Skin epidermis (tissue), 12 donors: ENCODE measurements at regions not wholly inside any gene's neighbourhood (a gene's known extent, or its start where the extent isn't known, plus 50 kb on each side); places are given as distances from the start of the nearest gene placed in this dataset.
"Not testable (repeated sequence)": the region's sequence is repeated elsewhere in the genome, so short reads cannot be mapped to it uniquely, and the experiment has no call there.

Source experiments
- H3K27ac ChIP-seq, 21 experiments: fragments of 200-600 bp; sonication (generic) in 11 of 21; one replicate each; pipeline ENCODE4 v1.5.0; 2020; ENCODE audit warnings: mild to moderate bottlenecking in 3 of 21, inconsistent platforms in 2 of 21, moderate library complexity in 2 of 21
- H3K4me3 ChIP-seq, 7 experiments: fragments of 200-600 bp; sonication (generic) in 2 of 7; one replicate each; pipeline ENCODE4 v1.5.0; 2020; ENCODE audit warnings: inconsistent platforms in 2 of 7, mild to moderate bottlenecking in 2 of 7, moderate library complexity in 1 of 7

DNA sequence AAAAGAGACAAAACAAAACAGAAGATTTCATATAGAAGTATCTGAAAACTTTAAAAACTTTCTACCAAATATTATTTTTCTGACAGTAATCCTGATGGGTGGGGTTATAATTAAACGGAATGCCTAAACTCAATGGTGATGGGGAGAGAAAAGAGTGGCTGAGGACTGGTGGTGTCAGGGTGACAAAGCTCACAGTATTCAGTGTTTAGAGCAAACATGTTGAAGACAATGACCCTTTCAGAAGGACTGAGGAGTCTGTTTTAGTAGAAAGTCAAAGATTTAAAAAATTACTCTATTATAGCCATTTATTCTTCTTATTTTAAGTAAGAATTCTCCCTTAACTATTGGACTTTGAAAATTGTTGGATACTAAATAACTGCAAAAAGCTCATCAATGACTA lies 1144.0 kb downstream of the TAF11L14 start:
- H3K4me3 ChIP-seq, result no peak overlapping the region
- H3K27ac ChIP-seq, result no peak overlapping the region

DNA sequence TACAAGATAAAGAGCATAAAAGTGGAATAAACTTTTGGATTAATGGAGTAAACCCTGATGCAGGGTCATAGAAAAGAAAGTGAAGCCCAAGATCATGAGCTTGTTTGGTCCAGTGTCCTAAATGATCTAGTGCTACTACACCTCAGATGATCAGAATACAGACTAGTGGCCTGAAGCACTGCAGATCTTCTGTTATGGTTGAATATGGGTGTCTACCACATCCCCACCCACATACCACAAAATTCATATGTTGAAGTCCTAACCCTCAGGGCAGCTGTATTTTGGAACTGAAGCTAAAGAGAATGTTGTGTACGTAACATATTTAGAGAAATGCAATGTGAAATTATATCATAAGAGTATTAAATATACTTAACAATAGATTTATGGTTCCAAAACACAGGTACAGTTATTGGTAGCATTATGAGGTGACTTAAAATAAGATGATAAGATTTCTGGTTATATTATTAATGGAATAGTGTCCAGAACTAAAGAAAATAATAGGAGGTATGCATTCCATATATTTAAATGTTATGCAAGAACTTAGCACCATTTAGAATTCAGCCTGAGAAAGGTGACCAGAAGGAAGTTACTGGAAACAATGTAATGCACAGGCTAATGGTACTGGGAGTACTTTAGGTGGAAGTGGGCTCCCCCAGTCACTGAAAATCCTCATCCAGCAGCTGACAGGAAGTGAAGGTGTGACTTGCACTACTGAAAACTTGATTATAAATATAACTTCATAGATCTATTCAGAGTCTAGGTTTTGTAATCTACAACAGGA lies 1155.1 kb downstream of the TAF11L14 start:
- Histone ChIP-seq H3K4me3 (no peak overlapping the region), H3K27ac (no peak overlapping the region)

DNA sequence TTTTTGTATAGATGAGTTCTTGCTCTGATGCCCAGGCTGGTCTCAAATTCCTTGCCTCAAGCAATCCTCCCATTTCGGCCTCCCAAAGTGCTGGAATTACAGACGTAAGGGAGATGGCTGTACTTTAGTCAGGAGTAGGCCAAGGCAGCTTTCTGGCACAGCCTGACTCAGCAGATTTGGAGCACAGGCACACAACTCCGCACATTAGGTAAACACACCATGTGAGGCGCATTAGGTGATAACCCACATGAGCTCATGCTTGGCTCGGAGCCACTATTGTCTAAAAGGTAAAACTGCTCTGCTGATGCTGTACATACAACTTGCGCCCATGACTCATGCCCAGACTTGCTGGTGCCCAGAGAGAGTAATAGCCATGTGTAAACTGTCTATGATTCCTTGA lies 1157.9 kb downstream of the TAF11L14 start:
- Histone ChIP-seq H3K4me3 (no peak overlapping the region), H3K27ac (no peak overlapping the region)

GRCh38 chr5:18797222-18797621 lies 1163.0 kb downstream of the TAF11L14 start:
- H3K4me3 ChIP-seq, result no peak overlapping the region
- H3K27ac ChIP-seq, result no peak overlapping the region

GRCh38 chr5:18798058-18798457 lies 1163.8 kb downstream of the TAF11L14 start:
- no peak overlapping the region for H3K27ac ChIP-seq

GRCh38 chr5:18799482-18800128 lies 1165.3 kb downstream of the TAF11L14 start:
- no peak overlapping the region for H3K4me3 ChIP-seq
- H3K27ac ChIP-seq, result no peak overlapping the region

More at GRCh38 chr5:18798058-18798457, 1163.8 kb downstream of the TAF11L14 start:
- H3K4me3 ChIP-seq, result no peak overlapping the region

GRCh38 chr5:18800293-18801025 lies 1166.2 kb downstream of the TAF11L14 start:
- Histone ChIP-seq H3K27ac (no peak overlapping the region), H3K4me3 (no peak overlapping the region)

DNA sequence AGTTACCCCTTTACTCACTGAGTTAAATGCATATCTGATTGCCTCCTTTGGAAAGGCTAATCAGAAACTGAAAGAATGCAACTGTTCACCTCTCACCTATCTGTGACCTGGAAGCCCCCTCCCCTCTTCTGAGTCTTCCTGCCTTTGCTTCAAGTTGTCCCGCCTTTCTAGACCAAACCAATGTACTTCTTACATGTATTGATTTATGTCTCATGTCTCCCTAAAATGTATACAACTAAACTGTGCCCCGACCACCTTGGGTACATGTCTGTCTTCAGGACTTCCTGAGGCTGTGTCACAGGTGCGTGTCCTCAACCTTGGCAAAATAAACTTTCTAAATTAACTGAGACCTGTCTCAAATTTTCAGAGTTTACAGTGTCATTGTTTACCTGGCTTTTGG lies 1167.2 kb downstream of the TAF11L14 start:
- H3K27ac ChIP-seq, H3K4me3 ChIP-seq: not testable (repeated sequence)

- Histone ChIP-seq H3K4me3 (no peak overlapping the region), H3K27ac (no peak overlapping the region)
Measured at GRCh38 chr5:18802336-18802735, 1168.1 kb downstream of the TAF11L14 start.

DNA sequence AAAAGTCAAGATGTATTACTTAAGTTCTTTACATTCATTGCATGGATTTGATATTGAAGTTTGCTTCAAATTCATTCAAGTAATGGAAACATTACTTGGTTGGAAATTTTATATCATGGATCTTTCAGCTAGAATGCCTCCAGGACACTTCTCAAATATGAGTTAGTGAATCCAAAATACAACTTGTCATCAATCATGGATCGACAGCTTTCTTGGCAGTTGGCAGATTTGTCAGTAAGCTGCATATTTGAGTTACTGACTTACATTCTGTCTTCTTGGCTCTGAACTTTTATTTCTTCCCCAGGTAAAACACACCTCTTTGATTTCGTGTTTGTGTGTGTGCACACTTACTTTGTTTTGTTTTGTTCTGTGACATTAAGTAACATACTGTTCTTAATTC lies 1171.1 kb downstream of the TAF11L14 start:
- H3K4me3 ChIP-seq, result no peak overlapping the region
- H3K27ac ChIP-seq, result no peak overlapping the region

DNA sequence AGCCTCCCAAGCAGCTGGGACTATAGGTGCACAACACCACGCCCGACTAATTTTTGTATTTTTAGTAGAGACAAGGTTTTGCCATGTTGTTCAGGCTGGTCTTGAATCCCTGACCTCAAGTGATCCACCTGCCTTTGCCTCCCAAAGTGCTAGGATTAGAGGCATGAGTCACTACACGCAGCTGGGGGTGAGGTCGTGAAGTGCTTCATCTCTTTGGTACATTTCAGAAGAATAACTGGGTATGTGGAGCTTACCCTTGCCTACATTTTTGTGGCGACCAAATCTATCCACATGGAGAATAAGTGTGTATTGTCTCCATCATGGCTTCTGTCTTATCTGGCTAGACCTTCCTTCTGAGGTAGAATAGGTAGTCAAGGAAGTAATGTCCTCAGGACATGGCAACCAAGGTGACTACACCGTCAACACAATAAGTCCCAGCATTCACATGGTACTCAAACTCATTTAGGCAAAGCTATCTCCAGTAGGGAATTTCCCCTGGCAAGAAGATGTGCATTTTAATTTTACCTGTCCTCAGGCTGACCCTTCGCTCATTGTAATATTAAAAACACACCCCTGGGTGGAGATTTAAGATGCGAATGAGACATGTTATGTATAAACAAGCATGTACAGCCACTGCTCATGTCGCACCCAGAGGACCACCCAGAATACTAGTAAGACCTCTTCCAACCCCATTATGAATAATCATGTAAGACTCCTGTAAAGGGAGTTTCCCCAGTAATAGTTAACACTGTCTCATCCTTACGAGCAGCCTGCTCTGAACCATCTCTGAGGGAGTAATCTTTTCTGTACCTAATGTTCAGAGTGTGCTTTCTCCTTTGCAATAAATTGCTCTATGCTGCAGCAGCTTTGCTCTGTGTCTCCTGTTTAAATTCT lies 1173.2 kb downstream of the TAF11L14 start:
- Histone ChIP-seq H3K27ac (no peak overlapping the region), H3K4me3 (no peak overlapping the region)

- no peak overlapping the region for H3K4me3 ChIP-seq
- H3K27ac ChIP-seq, result no peak overlapping the region
Measured at GRCh38 chr5:18811661-18812060, 1176.3 kb downstream of the CDH18 start.

DNA sequence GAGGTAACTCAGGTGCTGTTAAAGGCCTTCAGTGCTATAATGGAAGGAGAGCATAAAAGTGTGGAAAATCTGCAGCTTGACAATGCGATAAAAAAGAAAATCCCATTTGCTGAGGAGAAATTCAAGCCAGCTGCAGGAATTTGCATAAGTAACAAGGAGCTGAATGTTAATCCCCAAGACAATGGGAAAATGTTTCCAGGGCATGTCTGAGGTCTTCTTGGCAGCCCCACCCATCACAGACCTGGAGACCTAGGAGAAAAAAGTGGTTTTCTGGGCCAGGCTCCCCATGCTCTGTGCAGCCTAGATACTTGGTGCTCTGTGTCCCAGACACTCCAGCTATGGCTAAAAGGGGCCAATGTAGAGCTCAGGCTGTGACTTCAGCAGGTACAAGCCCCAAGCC lies 1159.6 kb downstream of the CDH18 start:
- H3K4me3 ChIP-seq, result no peak overlapping the region
- H3K27ac ChIP-seq, result no peak overlapping the region

DNA sequence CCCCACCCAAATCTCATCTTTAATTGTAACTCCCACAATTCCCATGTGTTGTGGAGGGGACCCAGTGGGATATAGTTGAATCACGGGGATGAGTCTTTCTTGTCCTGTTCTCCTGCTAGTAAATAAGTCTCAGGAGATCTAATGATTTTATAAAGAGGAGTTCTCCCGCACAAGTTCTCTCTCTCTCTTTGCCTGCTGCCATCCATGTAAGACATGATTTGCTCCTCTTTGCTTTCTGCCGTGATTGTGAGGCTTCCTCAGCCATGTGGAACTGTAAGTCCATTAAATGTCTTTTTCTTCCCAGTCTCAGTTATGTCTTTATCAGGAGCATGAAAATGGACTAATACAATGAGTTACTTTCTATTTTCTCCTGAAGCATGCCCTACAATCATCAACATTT lies 1158.5 kb downstream of the CDH18 start:
- Histone ChIP-seq H3K27ac (no peak overlapping the region), H3K4me3 (no peak overlapping the region)

DNA sequence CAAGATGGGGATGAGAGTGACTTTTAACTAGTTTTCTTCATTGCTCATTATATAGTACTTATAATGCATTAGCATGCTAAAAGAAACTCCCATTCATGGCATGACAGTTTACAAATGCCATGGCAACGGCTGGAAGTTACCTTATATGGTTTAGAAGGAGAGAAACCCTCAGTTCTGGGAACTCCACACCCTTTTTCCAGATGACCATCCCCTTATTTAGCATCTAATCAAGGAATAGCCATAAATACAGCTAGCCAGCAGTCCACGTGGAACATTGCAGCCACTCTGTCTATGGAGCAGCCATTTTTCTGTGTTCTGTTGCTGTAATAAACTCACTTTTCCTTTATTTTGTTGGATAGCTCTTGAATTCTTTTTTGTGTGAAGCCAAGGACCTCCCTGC lies 1137.8 kb downstream of the CDH18 start:
- Histone ChIP-seq H3K27ac (no peak overlapping the region), H3K4me3 (no peak overlapping the region)

DNA sequence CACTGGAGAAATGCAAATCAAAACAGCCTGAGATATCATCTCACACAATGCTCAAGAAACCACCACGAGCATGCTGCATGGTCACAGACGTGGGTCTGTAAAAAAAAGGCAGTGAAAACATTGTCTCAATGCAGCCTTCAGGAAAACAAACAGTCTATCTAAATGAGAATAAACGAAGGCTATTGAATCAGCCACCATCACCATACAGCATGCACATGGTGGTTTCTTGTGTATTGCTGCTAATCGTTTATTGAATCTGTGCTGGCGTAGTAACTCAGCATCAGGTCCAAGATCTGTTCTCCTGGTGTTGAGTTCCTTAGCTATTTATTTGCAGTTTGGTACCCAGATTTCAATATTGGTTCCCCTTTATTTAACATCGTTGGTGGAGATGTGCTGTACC lies 1115.0 kb downstream of the CDH18 start:
- no peak overlapping the region for H3K4me3 ChIP-seq
- no peak overlapping the region for H3K27ac ChIP-seq

GRCh38 chr5:18876565-18876964 lies 1111.4 kb downstream of the CDH18 start:
- Histone ChIP-seq H3K4me3 (no peak overlapping the region), H3K27ac (no peak overlapping the region)

GRCh38 chr5:18881615-18882014 lies 1106.4 kb downstream of the CDH18 start:
- Histone ChIP-seq H3K27ac (no peak overlapping the region), H3K4me3 (no peak overlapping the region)

- H3K27ac ChIP-seq, result no peak overlapping the region
Measured at GRCh38 chr5:18882154-18882553, 1105.8 kb downstream of the CDH18 start.

GRCh38 chr5:18888821-18889220 lies 1099.2 kb downstream of the CDH18 start:
- H3K4me3 ChIP-seq, result no peak overlapping the region
- no peak overlapping the region for H3K27ac ChIP-seq

More at GRCh38 chr5:18882154-18882553, 1105.8 kb downstream of the CDH18 start:
- H3K4me3 ChIP-seq, result no peak overlapping the region
